Stimulated activated CD4-positive, alpha-beta T cell treated with anti-CD3 and anti-CD28 coated beads, Interleukin-1b, Interleukin-23, amount 100 ng/mL, for 4 hours (primary cell): ENCODE measurements at regions not wholly inside any gene's neighbourhood (a gene's known extent, or its start where the extent isn't known, plus 50 kb on each side); places are given as distances from the start of the nearest gene placed in this dataset.

ENCODE experiments used
- DNase-seq, 2 donors: peaks; one replicate each; pipeline ENCODE4 v3.0.0-alpha.2; 2020; ENCODE audit warnings: low read depth in 2 of 2

DNA sequence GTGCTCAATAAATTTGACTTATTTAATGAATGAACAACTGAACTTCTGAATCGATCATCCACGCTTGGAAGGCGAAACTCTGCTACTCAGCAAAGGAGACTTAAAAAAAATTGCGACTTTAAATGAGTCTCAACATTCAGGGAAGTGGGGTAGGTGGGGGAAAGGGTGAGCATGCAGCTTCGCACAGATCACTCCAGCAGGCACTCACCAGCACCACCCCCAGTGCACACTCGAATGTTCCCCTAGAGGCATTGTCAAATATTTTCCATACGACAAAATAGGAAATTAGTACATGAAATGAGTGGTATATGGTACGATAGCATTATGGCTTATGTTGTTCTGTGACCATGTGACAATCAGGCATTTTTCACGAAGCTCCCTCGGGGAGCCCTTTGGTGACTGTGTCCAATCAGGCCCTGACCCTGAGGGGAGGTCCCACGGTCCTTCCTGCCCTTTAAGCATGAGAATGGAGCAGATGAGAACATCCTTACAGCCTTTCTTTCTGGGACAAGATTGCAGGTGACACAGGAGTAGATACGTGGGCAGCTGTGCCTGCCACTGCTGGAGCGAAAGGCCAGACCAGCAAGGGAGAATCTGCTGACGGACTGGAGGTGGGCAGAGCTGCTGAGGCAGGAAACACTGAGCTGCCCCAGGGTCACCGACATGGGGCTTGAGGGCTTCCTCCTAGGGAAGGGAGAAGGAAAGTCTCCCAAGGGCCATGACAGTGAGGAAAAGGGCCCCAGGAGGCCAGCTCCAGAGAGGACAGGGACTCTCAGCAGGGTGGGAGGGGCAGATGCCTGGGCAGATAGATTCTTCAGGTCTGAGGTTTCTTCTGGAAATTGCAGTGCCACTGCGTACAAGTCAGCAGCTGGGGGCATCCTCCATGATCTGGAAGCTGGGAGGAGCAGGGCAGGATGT lies 101.3 kb upstream of the ID2 start:
- DNase-seq = no peak

DNA sequence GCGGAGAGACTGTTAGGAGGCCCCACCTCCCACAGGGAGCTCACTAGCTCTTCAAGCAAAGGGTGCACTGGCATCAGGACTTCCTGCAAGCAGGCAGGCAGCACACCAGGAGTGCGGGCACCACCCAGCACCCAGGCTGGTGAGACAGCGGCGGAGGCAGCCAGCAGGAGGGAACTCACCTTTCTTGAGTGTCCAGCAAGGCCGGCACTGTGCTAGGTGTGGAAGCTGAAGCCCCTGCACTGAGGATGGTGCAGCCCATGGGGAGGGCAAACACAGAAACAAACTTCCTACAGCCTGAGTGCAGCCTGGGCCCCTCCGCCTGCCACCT lies 100.7 kb upstream of the ID2 start:
- DNase-seq = no peak

DNA sequence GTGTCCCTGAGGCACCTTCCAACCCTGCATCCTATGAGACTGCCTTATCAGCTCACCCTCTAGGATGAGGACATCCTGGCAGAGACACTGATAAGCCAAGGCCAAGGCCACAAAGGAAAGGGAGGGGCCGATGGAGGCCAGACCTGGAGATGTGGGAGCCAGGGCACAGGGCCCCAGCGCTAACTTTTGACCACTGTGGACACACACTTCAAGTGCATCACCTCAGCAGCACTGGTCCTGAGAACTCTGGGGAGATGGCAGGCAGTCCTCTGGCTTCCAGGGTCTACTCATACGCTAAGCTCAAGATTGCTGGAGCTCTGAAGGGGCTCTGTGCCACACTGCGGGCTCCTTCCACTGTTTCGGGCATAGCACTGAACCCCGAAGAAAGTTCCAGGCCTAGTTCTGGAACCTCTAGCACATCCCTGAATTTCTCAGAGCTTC lies 100.2 kb upstream of the ID2 start:
- no peak for DNase-seq

DNA sequence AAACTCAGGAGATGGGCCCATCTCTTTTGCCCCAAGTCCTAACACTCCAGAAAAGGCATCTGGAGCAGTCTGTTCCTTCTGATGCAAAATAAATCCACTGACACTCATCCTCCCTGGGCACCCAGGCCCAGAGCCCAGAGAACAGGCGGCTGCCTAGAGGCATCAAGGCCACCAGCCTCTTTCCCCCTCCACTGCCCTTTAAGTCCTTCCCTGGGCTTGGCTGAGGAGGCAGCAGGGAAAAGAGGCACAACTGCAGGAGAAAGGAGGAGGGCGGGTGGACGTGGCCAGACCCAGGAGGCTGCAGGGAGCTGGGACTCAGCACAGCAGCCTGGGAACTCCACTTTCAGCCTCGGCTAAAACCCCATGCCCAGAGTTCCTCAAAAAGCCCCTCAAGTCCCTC lies 99.7 kb upstream of the ID2 start:
- DNase-seq = no peak

DNA sequence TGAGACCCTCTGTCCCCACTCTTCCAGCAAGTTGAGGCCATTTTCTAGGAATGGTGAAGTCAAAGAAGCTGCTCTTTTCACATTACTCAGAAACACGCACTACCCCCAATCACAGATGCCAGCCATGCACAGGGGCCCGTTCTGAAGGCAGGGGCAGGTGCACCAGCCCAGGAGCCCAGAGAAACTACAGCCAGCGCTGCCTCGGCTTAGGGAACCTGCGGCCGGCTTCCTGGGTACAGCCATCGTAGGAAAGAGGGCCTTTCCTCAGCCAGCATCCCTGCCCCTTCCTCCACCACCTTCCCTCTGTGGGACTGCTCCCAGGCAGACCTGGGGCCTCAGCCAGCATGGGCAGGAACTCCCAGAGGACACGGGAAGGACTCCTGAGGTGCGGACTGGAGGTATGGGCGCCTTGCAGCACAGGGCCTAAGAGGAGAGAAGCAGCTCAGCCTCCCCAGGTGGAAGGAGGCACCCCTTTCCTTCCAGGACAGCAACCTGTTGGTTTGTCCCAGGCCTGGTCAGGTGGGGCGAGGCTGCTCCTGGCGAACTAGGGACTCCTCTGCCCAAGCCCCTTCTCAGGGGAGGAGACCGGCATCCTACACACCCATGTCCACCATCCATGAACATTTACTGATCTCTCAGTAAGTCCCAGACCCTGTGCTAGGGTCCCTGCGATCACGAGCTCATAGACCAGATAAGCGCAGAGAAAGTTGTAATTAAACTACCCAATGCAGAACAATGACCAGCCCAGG lies 99.0 kb upstream of the ID2 start:
- DNase-seq = no peak

DNA sequence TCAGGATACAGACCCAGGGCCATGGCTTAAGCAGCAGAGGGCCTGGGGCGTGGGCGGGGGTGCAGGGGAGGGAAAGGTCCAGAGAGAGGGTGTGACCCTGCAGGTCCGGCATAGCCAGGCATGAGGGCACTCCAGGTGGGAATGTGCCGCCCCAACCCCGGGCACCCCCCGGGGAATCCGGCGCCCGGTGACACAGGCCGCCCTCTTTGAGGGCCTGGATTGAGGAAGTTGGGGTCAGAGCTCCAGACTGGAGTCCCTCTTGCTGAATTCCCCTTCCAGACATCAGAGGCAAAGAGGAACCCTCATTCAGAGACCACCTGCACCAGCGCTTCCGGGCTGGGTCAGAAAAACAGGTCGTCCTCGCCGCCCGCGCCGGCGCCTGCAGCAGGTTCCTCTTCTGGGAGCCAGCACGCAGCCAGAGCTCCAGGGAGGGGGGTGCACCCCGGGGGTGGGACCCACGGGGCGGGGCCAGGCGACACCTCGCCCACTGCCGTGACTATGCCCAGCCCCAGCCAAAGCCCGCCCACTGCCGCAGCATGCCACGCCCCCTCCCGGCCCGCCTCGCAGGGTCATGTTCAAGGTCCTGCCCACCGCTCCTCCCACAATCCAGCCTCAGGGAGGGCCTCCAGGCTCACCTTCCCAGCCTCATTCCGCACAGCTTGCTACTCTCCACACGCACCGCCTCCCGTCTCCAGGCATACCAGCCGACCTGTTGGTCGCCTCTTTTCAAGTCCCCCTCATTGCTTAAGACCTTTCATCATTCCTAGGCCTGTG lies 98.3 kb upstream of the ID2 start:
- DNase-seq = peak; percentile 65 to 68

DNA sequence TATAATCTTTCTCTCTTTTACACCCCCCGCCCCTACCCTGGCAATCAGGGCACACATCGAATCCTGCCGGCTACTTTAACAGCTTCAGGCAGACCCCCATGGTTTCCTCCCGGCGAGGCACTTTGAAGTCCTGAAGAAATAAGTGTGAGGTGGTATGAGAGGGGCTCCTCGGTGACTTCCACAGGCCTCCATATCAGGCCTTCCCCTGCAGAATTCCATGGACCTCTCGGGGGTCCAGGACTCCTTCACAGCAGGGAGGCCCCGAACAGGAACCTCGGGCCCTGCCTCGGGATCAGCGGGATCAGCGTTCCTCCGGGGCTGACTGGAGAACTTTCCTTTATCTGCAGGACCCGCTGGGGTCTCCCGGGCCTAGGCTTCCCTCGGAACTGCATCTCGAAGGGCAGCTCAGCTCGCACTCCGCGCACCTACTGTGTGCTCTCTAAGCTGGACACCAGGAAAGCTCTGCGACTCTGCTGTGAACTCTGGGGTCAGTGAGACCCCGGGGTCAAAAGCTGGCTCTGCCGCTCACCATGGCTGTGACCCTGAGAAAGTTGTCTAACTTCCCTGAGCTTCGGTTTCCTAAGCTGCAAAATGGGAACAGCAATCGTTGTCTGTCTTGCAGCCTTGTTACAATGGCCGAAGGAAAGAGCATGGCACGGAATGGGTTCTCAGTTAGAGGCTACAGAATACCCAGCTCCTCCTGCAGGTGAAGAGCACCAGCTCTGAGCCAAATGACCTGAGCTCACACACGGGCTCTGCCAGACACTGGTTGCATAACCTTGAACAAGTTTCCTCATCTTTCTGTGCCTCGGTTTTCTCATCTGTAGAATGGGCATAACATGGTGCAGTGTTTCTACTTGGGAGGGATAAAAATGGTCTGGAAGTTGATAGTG lies 97.4 kb upstream of the ID2 start:
- no peak for DNase-seq

DNA sequence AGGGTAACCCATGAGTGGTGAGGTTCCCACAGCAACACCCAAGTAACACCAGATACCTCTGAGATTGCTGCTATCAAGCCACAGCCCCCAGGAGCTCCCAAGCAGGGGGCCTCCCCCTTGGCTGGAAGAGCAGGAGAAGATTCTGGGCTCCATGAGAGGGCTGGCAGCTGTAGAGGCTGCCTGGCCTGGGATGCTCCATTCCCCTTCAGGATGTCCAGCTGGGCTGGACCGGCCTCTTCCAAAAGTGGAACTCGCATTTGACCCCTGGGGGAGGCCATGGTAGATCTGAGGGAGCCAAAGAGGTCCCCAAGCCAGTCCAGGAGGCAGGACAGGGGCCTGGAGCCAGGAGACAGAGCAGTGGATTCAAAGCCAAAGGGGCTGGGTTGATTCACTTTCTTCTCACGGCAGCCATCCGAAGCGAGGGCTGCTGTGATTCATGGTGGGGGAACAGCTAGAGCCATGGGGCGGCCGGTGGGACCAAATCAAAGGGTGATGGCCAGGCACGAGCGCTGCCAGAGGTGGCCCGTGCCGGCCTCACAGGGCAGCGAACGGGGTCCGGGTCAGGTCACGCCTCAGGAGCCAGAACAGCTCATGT lies 95.3 kb upstream of the ID2 start:
- DNase-seq = no peak

DNA sequence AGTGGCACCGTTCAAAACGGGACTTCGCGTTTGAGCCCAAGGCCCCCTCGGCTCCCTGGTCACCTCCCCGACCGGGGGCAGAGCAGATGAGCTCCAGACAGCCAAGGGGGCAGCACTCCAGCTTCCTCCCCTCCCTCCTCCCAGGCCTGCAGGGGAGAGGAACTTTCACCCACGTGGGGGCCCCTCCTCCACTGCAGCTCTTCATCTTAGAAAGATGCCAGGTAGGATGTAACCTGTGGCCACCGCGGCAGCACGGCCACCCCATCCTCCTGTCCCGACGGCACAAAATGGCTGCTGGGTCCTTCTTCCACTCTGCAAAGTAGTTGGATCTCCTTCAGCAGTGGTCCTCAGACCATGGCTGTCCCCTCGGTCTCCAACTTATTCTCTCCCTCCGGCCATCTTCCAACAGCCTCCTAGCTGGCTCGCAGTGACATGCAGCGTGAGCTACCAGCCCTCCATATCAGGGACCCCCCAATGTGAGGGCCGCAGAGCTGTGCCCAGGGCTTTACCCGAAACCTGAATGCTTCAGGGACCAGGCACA lies 94.5 kb upstream of the ID2 start:
- DNase-seq = no peak

DNA sequence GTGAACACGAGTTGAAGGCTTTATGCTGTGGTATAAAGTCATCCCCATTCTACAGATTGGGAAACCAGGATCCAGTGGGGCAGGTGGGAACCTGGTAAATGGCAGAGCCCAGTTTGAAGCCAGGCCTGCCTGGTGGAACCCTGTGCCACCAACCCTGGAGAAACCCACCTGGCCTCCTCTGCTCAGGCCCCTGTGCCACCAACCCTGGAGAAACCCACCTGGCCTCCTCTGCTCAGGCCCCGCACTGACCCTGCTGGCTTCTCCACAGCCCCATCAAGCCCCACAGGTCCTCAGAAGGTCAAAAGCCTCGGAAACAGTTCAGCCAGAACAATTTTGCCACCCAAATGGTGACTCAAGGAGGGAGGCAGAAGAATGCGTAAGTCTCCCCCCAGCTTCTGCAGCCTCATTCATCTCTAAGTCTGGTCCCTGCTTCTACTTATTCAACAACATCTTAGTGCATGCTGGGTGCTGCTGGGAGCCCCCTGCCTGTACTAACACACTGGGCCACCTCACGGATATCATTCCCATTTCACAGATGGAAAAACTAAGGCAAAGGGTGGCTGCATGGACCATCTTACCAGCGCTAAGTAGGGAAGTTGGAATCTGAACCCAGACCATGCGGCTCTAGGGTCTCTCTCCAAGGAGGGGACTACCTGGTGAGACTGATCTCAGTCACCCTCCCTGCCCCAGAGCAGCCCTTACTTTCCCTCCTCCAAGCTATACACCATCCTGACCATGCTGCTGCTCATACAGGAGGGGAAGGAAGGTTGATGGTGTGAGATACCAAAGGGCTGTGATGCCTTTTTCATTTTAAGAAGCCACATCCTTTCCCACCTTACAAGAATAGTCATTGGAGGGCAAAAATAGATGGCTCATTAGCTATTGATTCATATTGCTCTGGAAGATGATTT lies 93.7 kb upstream of the ID2 start:
- no peak for DNase-seq

DNA sequence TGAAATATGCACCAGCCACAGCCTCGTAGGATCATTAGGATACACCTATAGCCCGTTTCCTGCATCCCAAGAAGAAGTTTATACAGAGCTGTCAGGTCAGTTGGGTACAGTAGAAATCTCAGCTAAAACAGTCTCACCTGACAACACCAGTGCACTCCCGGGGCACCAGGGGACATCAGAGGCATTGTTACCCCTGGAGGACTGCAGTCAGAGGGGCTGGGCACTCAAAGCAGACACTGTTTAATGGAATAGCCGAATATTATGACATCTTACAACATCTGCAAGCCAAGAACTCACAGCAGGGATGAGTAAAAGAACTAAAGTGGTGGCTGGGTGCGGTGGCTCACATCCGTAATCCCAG lies 93.0 kb upstream of the ID2 start:
- DNase-seq = no peak

DNA sequence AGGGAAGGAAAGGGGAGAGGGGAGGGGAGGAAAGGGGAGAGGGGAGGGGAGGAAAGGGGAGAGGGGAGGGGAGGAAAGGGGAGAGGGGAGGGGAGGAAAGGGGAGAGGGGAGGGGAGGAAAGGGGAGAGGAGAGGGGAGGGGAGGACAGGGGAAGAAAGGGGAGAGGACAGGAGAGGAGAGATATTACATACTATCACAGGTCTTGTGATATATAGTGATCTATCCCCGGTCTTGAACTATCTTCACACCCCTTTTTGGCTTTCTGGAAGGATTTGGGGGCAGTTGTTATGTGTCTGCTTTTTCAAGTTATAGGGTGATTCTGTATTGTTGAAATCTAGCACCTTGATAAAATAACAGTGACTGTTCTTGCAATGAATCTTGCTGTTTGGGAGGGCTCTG lies 92.1 kb upstream of the ID2 start:
- DNase-seq = no peak

DNA sequence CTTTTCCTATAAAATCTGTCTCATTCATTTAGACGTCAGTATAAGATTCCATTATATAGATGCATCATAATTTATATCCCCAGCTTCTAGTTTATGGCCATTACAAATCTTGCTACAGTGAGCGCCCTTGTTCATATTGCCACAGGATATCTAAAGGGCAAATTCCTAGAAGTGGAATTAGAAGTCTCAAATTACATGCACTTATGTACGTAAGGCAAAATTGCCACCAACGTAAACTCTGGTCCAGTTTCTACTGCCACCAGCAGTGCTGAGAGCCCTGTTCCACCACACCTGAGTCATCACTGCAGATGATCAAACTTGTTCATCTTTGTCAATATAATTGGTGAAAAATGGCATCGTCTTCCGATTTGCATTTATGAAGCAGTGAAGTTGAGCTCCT lies 90.9 kb upstream of the ID2 start:
- no peak for DNase-seq

DNA sequence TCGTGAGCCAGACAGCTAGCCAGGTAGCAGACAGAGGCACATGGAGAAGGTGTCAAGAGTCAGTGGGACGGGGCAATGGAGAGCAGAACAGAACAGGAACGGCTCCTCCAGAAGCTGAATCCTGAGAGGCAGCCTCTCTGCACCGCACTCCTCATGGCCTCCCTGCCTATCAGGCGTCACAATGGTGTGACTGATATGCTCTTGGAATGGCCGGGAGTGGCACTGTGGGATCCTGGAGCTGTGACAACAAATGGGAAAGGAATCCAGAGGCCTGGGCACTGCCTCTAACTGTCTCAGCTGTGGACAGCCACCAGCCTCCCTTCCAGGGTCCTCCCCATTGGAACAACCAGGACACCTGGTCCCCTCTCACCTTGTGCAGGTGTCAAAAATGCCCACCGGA lies 89.1 kb upstream of the ID2 start:
- no peak for DNase-seq

DNA sequence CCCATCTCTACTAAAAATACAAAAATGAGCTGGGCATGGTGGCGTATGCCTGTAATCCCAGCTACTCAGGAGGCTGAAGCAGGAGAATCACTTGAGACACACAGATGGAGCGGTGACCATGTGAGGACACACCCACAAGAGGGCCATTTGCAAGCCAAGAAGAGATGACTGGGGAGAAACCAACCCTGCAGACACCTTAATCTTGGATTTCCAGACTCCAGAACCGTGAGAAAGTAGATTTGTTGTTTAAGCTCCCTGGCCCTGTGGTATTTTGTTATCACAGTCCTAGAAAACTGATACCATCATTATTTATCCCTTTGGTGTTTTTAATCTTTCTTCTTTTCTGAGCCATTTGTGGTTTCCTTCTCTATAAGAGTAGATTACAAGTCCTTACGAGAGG lies 88.6 kb upstream of the ID2 start:
- no peak for DNase-seq

DNA sequence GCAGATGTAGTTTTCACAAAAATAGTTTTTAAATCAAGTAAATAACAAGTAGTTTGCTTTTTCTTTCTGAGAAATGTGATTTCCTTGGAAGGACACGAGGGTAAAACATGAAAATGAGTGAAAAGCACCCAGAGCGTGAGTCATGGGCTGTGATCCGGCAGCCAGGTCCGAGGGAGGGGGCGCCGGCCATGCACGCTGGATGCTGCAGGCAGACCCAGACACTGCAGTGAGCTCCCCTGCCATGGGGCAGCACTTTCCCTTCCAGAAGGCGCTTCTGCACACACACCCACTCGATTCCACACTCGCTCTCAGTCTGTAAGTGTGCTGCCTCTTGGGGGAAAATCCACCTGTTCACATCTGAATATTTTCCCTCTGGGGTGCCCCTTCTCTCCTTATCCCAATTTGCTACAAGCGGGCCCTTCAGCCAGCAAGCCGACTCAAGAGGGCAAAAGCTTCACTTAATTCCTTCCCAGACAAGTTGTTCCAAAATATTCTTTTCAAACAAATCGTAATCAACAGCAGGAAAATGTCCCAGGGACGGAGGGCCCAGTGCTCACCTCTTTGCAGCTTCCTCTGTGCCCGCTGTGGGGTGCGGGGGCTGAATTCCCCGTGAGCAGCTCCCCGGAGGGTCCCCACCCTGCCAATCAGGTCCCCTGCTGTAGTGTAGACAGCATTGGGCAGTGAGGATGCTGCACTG lies 87.0 kb upstream of the ID2 start:
- no peak for DNase-seq

DNA sequence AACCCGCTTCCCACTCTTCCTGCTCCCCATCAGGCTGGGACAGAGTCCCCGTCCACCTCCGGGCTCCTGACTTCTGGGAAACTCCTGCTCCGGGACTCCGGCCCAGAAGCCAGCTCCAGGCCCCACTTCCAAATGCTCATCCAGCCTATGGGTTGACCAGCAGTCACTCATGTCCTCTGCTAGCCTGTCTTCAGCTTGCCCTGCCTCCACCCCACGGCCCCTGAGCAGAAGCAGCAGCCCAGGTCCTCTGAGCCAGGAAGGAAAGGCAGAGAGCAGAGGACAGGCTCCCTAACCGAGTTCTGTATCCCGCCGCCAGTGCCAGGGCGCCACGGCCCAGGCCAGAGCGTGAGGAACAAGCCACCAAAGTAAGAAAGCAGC lies 86.4 kb upstream of the ID2 start:
- DNase-seq = no peak

DNA sequence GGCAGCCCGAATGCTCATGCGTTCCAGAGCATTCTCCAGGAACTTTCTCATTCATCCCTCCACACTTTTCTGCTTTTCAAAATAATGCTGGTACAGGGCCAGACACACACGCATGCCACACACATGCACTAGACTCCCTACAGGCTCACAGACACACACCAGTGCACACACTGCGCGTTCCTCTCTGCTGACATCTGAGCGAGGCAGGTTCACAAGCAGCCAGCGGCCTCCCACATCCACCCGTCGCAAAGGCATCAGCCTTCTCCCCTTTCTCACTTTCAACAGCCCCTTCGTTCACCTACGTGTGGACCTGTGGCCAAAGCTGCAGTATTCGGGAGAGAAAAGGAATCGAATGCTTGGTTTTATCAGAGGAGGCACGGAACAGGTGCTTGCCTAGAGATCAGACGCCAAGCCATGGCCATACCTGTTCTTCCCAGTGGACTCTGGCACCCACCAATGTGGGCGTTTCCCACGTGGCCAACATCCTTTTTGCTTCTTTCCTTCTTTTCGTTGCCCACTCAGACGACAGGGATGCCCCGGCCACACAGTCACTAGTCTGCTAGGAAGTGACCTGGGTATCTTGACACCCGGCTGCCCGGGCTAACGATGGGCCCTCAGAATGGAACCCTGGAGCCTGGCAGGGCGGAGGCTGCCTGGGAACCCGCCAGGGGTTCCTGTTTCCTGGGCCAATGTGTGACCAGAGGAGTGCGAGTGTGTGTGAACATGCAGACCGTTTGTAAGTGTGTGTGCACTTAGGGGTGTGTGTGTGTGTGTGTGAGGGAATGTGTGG lies 85.8 kb upstream of the ID2 start:
- no peak for DNase-seq
